ENCODE measurements at regions not wholly inside any gene's neighbourhood (a gene's known extent, or its start where the extent isn't known, plus 50 kb on each side); places are given as distances from the start of the nearest gene placed in this dataset.

- Histone ChIP-seq H3K9ac (ENCODE audit: low read depth in 1 of 2, low read length in 2 of 2) (no peak overlapping the region), H3K27me3 (ENCODE audit: control insufficient read depth in 4 of 4, insufficient read depth in 4 of 4, low read length in 3 of 4) (no peaks in the 10 kb centered on the region), H3K4me1 (ENCODE audit: control insufficient read depth in 4 of 4, insufficient read depth in 4 of 4, low read length in 3 of 4) (peaks cover 0 to 9% (median 2%) of the 10 kb centered on the region in 4 donors), H3K36me3 (ENCODE audit: control insufficient read depth in 4 of 4, insufficient read depth in 3 of 4, low read depth in 1 of 4, low read length in 3 of 4) (no peaks in the 10 kb centered on the region), H3K4me3 (ENCODE audit: low read depth in 1 of 3, low read length in 3 of 3) (no peak overlapping the region), H3K9me3 (ENCODE audit: control insufficient read depth in 4 of 4, low read length in 3 of 4) (no peaks in the 10 kb centered on the region), H3K27ac (ENCODE audit: low read depth in 1 of 2, low read length in 2 of 2) (no peak overlapping the region)
- TF ChIP-seq FOXA1 (IDR thresholded peaks at IDR 0.05) (no peak), GABPA (IDR thresholded peaks at IDR 0.05 in 1 of 2, conservative IDR thresholded peaks at IDR 0.05 in 1 of 2) (no peak), RAD21 (IDR thresholded peaks at IDR 0.05) (peak; percentile 7 to 29), HNF4A (conservative IDR thresholded peaks at IDR 0.05) (peak; percentile 55 to 67), RXRA (IDR thresholded peaks at IDR 0.05) (peak; percentile 64 to 69), HNF4G (IDR thresholded peaks at IDR 0.05) (no peak), NR2F2 (IDR thresholded peaks at IDR 0.05) (peak; percentile 88), TAF1 (conservative IDR thresholded peaks at IDR 0.05) (no peak)
- TF ChIP-seq, protein P1, sequence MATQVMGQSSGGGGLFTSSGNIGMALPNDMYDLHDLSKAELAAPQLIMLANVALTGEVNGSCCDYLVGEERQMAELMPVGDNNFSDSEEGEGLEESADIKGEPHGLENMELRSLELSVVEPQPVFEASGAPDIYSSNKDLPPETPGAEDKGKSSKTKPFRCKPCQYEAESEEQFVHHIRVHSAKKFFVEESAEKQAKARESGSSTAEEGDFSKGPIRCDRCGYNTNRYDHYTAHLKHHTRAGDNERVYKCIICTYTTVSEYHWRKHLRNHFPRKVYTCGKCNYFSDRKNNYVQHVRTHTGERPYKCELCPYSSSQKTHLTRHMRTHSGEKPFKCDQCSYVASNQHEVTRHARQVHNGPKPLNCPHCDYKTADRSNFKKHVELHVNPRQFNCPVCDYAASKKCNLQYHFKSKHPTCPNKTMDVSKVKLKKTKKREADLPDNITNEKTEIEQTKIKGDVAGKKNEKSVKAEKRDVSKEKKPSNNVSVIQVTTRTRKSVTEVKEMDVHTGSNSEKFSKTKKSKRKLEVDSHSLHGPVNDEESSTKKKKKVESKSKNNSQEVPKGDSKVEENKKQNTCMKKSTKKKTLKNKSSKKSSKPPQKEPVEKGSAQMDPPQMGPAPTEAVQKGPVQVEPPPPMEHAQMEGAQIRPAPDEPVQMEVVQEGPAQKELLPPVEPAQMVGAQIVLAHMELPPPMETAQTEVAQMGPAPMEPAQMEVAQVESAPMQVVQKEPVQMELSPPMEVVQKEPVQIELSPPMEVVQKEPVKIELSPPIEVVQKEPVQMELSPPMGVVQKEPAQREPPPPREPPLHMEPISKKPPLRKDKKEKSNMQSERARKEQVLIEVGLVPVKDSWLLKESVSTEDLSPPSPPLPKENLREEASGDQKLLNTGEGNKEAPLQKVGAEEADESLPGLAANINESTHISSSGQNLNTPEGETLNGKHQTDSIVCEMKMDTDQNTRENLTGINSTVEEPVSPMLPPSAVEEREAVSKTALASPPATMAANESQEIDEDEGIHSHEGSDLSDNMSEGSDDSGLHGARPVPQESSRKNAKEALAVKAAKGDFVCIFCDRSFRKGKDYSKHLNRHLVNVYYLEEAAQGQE (IDR thresholded peaks at IDR 0.05) = no peak
- WGBS = 53% methylated on average over 6 of the region's 6 CpGs
- no peak for DNase-seq (ENCODE audit: low spot score)
These were observed 75.0 kb upstream of the ARMC3 start for GRCh38 chr10:22852712-22853353.

DNA sequence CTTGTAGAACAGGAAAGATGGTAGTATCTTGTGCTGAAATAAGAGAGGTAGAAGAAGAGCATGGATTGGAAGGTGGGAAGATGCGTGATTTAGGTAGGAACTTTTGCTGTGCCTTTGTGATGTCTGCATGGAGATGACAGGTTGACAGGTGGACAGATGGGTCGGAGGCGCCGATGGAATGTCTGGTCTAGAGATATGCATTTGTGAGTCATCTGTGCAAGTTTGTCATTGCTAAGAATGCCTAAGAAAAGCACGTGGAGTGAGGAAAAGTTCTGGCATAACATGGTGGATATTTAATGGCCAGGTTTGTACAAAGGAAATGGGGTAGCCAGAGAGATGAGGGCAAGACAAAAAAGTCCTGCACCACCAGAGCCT is 76.0 kb upstream of the ARMC3 start:
- Histone ChIP-seq H3K27me3 (ENCODE audit: control insufficient read depth in 4 of 4, insufficient read depth in 4 of 4, low read length in 3 of 4) (no peaks in the 10 kb centered on the region), H3K9ac (ENCODE audit: low read depth in 1 of 2, low read length in 2 of 2) (no peak overlapping the region), H3K4me3 (ENCODE audit: low read depth in 1 of 3, low read length in 3 of 3) (no peak overlapping the region), H3K36me3 (ENCODE audit: control insufficient read depth in 4 of 4, insufficient read depth in 3 of 4, low read depth in 1 of 4, low read length in 3 of 4) (no peaks in the 10 kb centered on the region), H3K9me3 (ENCODE audit: control insufficient read depth in 4 of 4, low read length in 3 of 4) (no peaks in the 10 kb centered on the region), H3K27ac (ENCODE audit: low read depth in 1 of 2, low read length in 2 of 2) (no peak overlapping the region), H3K4me1 (ENCODE audit: control insufficient read depth in 4 of 4, insufficient read depth in 4 of 4, low read length in 3 of 4) (peaks cover 0 to 9% (median 2%) of the 10 kb centered on the region in 4 donors)
- WGBS = 96% methylated on average over 5 of the region's 5 CpGs
- DNase-seq (ENCODE audit: low spot score) = no peak
- TF ChIP-seq FOXA1 (IDR thresholded peaks at IDR 0.05) (no peak), MAX (IDR thresholded peaks at IDR 0.05) (no peak), TAF1 (conservative IDR thresholded peaks at IDR 0.05) (no peak), RAD21 (IDR thresholded peaks at IDR 0.05) (no peak), EGR1 (IDR thresholded peaks at IDR 0.05; ENCODE audit: low read depth in 2 of 2) (no peak), CTCF (IDR thresholded peaks at IDR 0.05; ENCODE audit: low read depth, low read length, missing input control) (no peak)

GRCh38 chr10:22850541-22850940 is 77.3 kb upstream of the ARMC3 start:
- no peak overlapping the region for H3K27ac ChIP-seq (ENCODE audit: low read depth in 1 of 2, low read length in 2 of 2)
- WGBS = 91% methylated on average over 3 of the region's 3 CpGs

More at GRCh38 chr10:22850541-22850940, 77.3 kb upstream of the ARMC3 start:
- Histone ChIP-seq H3K27me3 (ENCODE audit: control insufficient read depth in 4 of 4, insufficient read depth in 4 of 4, low read length in 3 of 4) (no peaks in the 10 kb centered on the region), H3K4me3 (ENCODE audit: low read depth in 1 of 3, low read length in 3 of 3) (no peak overlapping the region), H3K9me3 (ENCODE audit: control insufficient read depth in 4 of 4, low read length in 3 of 4) (no peaks in the 10 kb centered on the region), H3K36me3 (ENCODE audit: control insufficient read depth in 4 of 4, insufficient read depth in 3 of 4, low read depth in 1 of 4, low read length in 3 of 4) (no peaks in the 10 kb centered on the region), H3K9ac (ENCODE audit: low read depth in 1 of 2, low read length in 2 of 2) (no peak overlapping the region), H3K4me1 (ENCODE audit: control insufficient read depth in 4 of 4, insufficient read depth in 4 of 4, low read length in 3 of 4) (peaks cover 0 to 9% (median 2%) of the 10 kb centered on the region in 4 donors)
- no peak for TF ChIP-seq ZBTB33 (IDR thresholded peaks at IDR 0.05)
- no peak for TF ChIP-seq MAX (IDR thresholded peaks at IDR 0.05)
- TF ChIP-seq HNF4G (IDR thresholded peaks at IDR 0.05) = no peak
- TF ChIP-seq SP1 (IDR thresholded peaks at IDR 0.05) = no peak
- TF ChIP-seq RXRA (IDR thresholded peaks at IDR 0.05) = no peak
- TF ChIP-seq RAD21 (IDR thresholded peaks at IDR 0.05) = no peak
- no peak for TF ChIP-seq NR2F2 (IDR thresholded peaks at IDR 0.05)
- no peak for TF ChIP-seq YY1 (IDR thresholded peaks at IDR 0.05)
- no peak for TF ChIP-seq FOXA2 (IDR thresholded peaks at IDR 0.05)
- TF ChIP-seq FOXA1 (IDR thresholded peaks at IDR 0.05) = no peak
- no peak for TF ChIP-seq HNF4A (conservative IDR thresholded peaks at IDR 0.05)
- TF ChIP-seq GABPA (IDR thresholded peaks at IDR 0.05 in 1 of 2, conservative IDR thresholded peaks at IDR 0.05 in 1 of 2) = no peak
- no peak for TF ChIP-seq TAF1 (conservative IDR thresholded peaks at IDR 0.05)
- TF ChIP-seq CTCF (IDR thresholded peaks at IDR 0.05; ENCODE audit: low read depth, low read length, missing input control) = no peak
- DNase-seq (ENCODE audit: low spot score) = no peak
